SKM-1 (cell line): ENCODE measurements at regions not wholly inside any gene's neighbourhood (a gene's known extent, or its start where the extent isn't known, plus 50 kb on each side); places are given as distances from the start of the nearest gene placed in this dataset.
"Not testable (repeated sequence)": the region's sequence is repeated elsewhere in the genome, so short reads cannot be mapped to it uniquely, and the experiment has no call there.

Source experiments
- DNase-seq: peaks from one replicate; lab custom pipeline; 2025; ENCODE audit not compliant: unreplicated experiment; lab: John Stamatoyannopoulos, UW

DNA sequence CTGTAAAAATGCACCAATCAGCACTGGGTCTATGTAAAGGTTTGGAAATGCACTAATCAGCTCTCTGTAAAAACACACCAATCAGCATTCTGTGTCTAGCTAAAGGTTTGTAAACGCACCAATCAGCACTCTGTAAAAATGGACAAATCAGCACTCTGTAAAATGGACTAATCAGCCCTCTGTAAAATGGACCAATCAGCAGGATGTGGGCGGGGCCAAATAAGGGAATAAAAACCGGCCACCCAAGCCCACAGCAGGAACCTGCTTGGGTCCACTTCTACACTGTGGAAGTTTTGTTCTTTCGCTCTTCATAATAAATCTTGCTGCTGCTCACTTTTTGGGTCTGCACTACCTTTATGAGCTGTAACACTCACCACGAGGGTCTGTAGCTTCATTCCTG, 101.0 kb downstream of the SMC2 start:
- not testable (repeated sequence) for DNase-seq

DNA sequence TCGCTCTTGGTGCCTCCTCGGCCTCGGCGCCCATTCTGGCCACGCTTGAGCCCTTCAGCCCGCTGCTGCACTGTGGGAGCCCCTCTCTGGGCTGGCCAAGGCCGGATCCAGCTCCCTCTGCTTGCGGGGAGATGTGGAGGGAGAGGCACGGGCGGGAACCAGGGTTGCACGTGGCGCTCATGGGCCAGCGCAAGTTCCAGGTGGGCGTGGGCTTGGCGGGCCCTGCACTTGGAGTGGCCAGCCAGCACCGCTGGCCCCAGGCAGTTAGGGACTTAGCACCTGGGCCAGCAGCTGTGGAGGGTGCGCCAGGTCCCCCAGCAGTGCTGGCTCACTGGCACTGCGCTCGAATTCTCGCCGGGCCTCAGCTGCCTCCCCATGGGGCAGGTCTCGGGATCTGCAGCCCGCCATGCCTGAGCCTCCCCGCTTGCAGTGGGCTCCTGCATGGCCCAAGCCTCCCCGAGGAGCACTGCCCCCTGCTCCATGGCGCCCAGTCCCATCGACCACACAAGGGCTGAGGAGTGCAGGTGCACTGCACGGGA, 106.4 kb downstream of the SMC2 start:
- no peak for DNase-seq

DNA sequence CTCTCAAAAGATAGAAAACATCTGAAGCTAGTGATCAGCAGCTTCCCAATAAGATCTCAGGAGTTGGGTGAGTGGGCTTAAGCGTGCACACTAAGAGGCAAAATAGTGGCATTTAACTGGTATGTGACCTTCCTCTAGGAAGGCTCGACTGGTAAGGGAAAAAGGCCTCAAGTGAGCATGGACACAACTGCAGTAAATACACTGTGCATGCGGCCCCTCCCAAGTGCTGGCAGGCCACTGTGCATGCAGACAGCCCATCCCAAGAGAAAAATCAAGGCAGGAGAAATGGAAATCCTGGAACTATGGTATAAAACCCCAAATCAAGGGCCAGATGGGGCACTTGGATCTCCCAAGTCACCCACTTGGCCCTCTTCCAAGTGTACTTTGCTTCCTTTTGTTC, 112.7 kb downstream of the SMC2 start:
- DNase-seq = no peak

DNA sequence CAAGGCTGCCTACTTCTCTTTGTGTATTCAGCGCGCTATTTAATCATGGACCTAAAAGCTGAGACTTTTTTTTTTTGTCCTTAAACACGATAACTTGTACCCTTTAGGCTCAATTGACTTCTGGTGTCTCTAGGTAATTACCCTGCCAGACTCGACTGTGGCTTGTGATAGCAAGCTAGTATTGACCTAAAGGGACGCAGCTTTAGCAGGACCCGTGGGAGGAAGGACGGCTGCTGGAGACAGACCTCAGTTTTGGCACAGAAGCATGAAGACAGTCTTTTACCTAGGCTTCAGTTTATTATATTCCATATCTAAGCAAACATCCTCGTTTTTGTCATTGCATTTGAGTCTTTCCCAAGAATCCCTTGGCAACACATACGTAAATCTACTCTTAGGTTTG, 115.3 kb downstream of the SMC2 start:
- no peak for DNase-seq

DNA sequence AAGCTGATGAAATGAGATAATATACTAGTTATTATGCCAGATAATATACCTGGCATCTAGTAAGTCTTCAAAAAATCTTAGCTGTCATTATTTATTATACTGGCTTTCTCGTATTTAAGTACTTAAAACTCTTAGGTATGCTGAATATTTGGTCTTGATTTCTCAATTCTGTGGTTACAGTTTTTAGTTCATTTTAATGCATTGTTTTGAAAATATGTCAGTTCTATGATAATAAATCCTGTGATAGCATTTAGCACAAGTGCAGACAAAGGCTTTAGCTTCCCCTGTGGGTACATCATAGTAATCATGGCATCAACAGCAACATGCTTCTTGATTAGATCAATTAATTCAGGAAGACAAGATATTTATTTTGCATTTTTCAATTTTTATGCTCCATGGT, 133.0 kb downstream of the SMC2 start:
- DNase-seq = no peak

DNA sequence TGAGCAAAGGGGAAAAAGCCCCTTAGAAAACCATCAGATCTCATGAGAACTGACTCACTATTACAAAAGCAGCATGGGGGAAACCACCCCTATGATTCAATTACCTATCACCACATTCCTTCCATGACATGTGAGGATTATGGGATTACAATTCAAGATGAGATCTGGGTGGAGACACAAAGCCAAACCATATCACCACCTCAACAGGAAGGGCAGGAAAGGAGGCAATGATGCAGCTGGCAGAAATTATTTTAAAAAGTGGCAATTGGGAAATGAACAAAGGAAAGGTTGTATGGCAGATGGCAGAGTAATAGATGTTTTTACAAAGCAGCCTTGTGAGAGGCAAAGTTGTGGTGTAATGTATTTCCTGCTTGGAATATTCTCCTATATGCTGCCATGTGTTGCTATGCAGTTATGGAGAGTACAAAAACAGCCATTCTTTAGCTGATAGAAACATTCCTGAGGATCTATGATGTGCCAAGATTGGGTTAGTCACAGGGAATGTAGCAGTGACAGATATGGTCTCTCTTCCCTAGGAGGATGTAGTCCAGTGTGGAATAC, 138.8 kb downstream of the SMC2 start:
- DNase-seq = no peak

DNA sequence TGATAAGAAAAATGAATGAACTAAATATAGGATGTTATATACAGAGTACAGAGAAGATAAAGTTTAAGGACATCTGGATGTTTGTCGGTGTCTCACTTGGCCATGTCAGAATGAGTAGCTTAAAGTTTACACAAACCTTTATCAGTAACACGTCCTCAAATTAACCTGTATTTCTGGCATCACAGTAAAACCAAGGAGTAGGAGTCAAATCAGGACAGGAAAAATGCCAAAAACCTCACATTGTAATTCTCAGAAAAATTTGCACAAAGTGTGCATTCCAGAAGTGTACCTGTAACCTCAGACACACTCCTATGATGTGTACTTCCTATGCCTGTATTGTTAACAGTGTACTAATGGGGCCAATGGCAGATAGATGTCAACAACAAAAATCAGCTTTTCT, 139.3 kb downstream of the SMC2 start:
- DNase-seq = no peak

DNA sequence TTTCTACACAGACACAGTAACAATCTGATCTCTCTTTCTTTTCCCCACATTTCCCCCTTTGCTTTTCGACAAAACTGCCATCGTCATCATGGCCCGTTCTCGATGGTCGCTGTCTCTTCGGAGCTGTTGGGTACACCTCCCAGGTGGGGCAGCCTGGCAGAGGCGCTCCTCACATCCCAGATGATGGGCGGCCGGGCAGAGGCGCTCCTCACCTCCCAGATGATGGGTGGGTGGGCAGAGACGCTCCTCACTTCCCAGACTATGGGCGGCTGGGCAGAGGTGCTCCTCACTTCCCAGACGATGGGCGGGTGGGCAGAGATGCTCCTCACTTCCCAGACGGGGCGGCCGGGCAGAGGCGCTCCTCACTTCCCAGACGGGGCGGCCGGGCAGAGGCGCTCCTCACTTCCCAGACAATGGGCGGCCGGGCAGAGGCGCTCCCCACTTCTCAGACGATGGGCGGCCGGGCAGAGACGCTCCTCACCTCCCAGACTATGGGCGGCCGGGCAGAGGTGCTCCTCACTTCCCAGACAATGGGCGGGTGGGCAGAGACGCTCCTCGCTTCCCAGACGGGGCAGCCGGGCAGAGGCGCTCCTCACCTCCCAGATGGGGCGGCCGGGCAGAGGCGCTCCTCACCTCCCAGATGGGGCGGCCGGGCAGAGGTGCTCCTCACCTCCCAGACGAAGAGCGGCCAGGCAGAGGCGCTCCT, 140.7 kb downstream of the SMC2 start:
- not testable (repeated sequence) for DNase-seq

DNA sequence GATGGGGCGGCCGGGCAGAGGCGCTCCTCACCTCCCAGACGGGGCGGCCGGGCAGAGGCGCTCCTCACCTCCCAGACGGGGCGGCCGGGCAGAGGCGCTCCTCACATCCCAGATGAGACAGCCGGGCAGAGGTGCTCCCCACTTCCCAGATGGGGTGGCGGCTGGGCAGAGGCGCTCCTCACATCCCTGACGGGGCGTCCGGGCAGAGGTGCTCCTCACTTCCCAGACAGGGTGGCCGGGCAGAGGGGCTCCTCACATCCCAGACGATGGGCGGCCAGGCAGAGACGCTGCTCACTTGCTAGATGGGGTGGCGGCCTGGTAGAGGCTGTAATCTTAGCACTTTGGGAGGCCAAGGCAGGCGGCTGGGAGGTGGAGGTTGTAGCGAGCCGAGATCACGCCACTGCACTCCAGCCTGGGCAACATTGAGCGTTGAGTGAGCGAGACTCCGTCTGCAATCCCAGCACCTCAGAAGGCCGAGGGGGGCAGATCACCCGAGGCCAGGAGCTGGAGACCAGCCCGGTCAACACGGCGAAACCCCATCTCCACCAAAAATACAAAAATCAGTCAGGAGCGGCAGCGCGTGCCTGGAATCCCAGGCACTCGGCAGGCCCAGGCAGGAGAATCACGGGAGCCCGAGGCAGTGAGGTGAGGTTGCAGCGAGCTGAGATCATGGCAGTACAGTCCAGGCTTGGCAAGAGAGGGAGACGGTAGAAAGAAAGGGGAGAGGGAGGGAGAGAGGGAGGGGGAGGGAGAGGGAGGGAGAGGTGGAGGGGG, 141.4 kb downstream of the SMC2 start:
- DNase-seq = not testable (repeated sequence)

DNA sequence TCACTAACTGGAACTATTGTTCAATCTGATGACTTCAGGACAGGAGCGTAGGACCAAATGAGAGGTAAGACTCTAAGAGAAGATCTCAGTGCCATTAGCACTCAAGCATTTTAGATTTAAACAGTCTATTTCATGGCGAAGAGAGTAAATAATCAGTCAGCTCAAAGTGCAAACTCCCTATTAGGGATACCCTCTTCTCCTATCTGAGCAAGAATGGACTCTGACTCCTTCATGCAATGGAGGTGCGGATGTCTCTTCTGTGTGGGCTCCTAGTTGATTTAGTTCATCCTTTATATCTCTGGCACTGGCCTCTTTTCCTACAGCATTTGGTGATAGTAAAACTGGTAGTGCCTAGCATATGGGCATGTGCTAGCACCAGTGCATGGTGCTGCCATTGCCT, 144.6 kb downstream of the SMC2 start:
- no peak for DNase-seq

DNA sequence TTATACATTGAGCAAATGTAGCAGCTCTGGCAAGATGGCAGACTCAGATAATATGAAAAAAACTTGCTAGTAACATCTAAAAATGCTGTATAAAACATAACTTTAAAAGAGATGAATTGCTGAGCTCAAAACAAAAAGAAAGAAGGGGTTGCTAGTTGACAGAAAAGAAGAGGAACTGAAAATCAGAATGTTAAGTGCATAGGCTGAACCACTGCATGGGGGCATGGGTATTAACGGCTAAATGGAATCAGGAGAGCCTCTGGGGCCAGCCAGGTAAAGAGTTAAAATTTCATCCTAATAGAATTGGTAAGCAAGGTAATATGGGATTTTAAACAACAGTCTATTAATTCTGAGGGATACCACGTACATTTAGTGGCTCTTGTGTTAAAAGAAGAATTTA, 146.8 kb downstream of the SMC2 start:
- no peak for DNase-seq

DNA sequence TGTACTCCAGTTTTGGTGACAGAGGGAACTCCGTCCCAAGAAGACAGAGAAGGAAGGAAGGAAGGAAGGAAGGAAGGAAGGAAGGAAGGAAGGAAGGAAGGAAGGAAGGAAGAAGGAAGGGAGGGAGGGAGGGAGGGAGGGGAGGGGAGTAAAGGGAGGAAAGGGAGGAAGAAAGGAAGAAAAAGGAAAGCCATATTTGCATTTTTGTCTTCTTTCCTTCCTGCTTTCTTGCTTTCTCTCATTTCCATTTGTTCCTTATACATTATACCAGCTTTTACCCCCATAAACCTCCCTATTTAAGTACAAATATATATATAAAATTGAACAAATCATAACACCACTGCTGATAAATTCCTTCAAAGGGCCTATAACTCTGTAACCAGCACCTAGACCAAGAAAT, 151.8 kb downstream of the SMC2 start:
- no peak for DNase-seq

DNA sequence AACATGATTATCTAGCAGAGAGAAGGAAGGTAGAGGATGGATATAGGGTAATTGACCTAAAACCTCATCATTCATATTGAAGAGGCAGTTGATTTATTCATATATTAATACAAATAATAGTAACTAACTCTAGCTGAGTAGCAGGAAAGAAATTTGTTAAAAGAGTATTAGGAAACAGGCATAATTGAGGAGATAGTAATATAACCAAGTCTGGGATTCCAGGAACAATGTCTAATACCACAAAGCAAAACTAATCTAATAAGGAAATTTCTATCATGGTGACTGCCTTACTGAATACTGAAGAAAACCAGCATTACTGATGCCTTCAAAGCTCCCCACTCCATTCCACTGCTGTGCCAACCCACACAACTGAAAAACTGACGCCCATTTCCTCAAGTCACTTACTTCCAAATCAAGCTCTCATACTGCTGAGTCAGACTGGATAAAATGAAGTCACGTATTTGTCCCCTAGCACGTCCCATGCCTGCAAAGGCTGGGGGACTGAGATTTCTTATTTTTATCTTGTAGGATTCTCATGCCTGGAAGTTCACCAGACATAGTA, 153.9 kb downstream of the SMC2 start:
- DNase-seq = no peak

DNA sequence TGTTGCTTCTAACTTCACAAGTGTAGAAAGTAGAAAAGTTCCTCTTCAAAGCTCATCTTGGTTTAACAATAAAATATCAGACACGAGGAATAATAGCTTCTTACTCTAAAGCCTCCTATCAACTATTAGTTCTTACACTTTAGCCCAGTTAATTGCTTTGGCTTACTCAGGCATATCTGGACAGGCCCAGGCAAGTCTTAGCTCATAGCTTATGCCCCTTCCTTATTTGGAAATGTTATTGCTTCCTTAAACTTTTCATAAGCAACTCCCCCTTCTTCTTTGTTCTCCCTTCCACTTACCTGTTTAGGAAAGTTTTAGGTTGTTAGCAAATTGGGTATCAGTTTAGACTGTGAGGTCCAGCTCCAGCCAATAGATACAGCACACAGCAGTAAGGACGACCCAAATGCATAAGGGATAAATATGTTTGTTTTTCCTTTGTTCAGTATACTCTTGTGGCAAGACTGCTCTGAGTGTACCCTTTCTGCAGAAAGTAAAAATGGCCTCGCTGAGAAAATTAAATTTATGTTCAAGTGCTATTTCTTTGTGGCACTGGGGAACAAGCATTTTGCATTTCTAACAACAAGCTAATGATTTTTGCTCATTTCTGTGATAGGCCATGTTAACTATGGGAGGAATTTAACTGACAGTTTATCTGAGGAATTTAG, 162.1 kb downstream of the SMC2 start:
- no peak for DNase-seq

DNA sequence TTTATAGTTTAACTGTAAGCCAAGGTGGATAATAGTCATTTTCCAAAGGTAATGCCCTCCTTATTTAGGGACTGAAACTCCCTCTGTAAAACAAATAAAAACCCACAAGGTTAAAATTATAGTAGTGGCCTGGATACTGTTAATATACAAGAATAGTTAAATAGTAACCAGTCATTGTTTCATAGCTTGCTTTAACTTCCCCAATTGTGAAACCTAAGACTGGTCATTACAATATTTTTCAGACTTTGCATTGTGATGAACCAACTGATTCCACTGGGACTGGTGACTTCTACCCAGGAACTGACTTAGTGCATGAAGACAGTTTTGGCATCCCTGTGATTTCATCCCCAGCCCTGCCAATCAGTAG, 162.6 kb downstream of the SMC2 start:
- DNase-seq = no peak

DNA sequence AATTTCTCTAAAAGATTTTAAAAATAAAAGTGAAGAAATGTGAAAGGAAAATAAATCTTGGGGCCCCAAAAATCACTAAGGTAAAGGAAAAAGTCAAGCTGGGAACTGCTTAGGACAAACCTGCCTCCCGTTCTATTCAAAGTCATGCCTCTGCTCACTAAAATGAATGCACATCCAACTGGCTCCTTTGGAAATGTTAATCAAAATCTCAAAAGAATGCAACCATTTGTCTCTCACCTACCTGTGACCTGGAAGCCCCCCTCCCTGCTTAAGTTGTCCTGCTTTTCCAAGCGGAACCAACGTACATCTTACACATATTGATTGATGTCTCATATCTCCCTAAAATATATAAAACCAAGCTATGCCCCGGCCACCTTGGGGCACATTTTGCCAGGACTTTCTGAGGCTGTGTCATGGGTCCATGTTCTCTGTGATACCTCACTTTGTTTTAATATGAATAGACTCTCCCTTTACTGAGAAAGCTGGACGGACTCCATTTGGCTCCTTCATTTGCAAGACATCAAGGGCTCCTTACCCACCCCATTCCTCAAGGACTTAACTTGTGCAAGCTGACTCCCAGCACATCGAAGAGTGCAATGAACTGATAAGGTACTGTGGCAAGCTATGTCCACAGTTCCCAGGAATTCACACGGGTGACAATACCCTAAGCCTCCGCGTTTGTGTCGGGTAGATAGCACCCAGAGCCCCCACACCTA, 164.3 kb downstream of the SMC2 start:
- DNase-seq = no peak

DNA sequence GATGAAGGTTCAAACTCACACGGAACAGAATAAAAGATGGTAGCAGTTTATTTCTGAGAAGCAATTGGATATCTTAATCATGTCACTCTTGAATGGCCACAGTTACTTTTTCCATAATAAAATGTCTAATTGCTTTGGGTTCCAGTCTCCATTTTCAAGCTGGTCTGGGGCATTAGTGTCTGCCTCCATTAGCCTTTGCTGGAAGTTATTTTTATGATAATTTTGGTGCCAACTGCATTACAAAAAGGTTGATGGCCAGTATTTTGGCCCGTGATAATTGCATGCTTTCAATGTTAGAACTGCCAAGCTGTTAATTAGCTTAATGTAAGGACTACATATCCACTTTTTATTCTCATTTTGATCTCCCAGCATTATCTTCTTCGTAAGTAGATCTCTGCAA, 165.9 kb downstream of the SMC2 start:
- DNase-seq = no peak

DNA sequence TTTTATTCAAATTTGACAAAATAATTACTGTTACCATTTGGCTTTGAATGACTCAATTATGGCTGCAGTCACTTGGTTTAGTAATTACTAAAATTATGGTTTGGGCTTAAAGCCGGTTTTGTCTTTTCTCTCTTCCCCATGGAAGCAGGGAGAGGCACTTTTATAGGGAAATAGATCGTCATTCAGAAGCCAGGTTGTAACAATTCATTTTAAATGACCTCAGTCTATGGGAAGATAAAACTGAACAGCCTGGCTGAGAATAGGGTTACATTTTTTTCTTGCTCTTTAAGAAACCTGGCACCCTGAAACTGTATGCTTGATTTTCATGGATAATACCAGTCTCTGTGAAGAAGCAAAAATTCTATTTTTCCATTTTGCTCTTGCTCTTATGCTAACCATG, 169.8 kb downstream of the SMC2 start:
- DNase-seq = no peak

DNA sequence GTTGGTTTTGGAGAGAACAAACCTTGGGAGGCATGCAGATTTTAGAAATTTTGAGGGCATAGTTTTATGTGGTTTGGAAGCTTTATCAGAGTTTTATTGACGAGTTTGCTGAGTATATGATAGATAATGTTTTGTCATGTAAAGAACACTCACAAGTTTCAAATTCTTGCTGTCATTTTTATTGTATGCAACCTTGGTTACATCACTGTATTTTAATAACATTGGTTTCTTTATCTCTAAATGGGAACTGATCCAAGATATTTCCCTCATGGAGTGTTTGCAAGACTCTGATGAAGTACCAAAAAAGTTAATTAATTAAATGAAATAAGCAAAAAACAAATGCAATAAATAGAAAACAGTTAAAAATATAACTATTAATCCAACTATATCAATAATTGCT, 170.3 kb downstream of the SMC2 start:
- no peak for DNase-seq

DNA sequence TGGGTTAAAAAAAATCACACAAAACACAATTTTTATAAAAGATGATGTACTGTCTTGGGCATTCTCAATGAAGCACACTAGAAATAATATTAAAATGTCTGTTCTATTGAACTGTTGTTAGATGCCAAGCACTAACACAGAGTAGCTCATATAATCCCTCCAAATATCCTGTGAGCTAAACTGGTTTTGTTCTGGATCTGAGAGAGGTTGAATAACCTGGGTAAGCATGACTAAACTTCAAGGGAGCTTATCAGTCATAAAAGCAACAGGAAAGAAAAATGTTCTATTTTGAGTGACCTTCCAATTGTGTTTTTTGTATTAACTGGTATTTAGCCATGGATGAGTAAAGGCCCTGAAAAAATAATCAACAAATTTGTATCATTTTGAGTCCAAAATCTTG, 175.3 kb downstream of the SMC2 start:
- DNase-seq = no peak
